A549 (cell line): ENCODE measurements at regions not wholly inside any gene's neighbourhood (a gene's known extent, or its start where the extent isn't known, plus 50 kb on each side); places are given as distances from the start of the nearest gene placed in this dataset.

Source experiments
- ATAC-seq, 2 experiments: fragments of 200-7000 bp in 1 of 2; fragments of >200 bp in 1 of 2; cut with Nextera tagmentation in 1 of 2; cut with Tn5 transposase in 1 of 2; 3 replicates each; pipeline versions ENCODE4 v1.8.0 to v1.9.1; 2018 to 2020; ENCODE audit warnings: mild to moderate bottlenecking in 1 of 2, moderate library complexity in 1 of 2
- CTCF ChIA-PET: fragments of 300-600 bp; sonication (Branson Sonifier 250); formaldehyde crosslinking; extraction: SDS; loops from one replicate; lab custom pipeline; 2021; ENCODE audit warnings: antibody characterized with exemption, inconsistent platforms; lab: Yijun Ruan, JAX
- POLR2A ChIA-PET: fragments of 350-600 bp; formaldehyde crosslinking; extraction: SDS; loops from one replicate; lab custom pipeline; 2021; ENCODE audit warnings: antibody characterized with exemption, inconsistent platforms; lab: Yijun Ruan, JAX
- DNase-seq, 2 experiments: peaks; one replicate each; pipeline versions ENCODE4 v3.0.0 to v3.0.0-alpha.2; 2011 to 2016; ENCODE audit warnings: low read depth in 1 of 2, low spot score in 1 of 2
- FAIRE-seq: peaks from 2 replicates; lab custom pipeline; 2011; peaks lifted over from hg19 to GRCh38; lab: Jason Lieb, UNC
- H3K27ac ChIP-seq, 2 experiments: fragments of >200 bp; sonication (Bioruptor Twin); formaldehyde crosslinking; 3 replicates each; pipeline ENCODE4 v1.5.1; 2016 to 2017
- H3K4me1 ChIP-seq: fragments of >200 bp; sonication (Bioruptor Twin); formaldehyde crosslinking; 3 replicates; pipeline ENCODE4 v1.6.1; 2016
- H3K4me2 ChIP-seq: fragments of >200 bp; sonication (Bioruptor Twin); formaldehyde crosslinking; 3 replicates; pipeline ENCODE4 v1.6.1; 2016
- H3K4me3 ChIP-seq: fragments of >200 bp; sonication (Bioruptor Twin); formaldehyde crosslinking; 3 replicates; pipeline ENCODE4 v1.5.1; 2016
- H3K9me3 ChIP-seq: fragments of >200 bp; sonication (Bioruptor Twin); formaldehyde crosslinking; 3 replicates; pipeline ENCODE4 v1.6.1; 2016
- CBX8 ChIP-seq: fragments of 200-600 bp; sonication (generic); IDR thresholded peaks from 2 replicates; pipeline ENCODE4 v1.6.1; 2016
- CEBPB ChIP-seq, 2 experiments: fragments of >200 bp in 1 of 2; sonication (Bioruptor Twin) in 1 of 2; formaldehyde crosslinking in 1 of 2; IDR thresholded peaks; 2 replicates each; pipeline ENCODE4 v1.6.1; 2012 to 2016
- CHD2 ChIP-seq: fragments of 150-350 bp; IDR thresholded peaks from 2 replicates; pipeline ENCODE4 v1.6.1; 2014; ENCODE audit warnings: low read length; ENCODE audit not compliant: partially characterized antibody
- E2F6 ChIP-seq: IDR thresholded peaks from 2 replicates; pipeline ENCODE4 v1.6.1; 2012; ENCODE audit warnings: low read depth, borderline replicate concordance
- EHF ChIP-seq: fragments of 250-450 bp; sonication (Bioruptor Pico); IDR thresholded peaks from 2 replicates; pipeline ENCODE4 v1.5.0; 2020; ENCODE audit warnings: mild to moderate bottlenecking
- ELK1 ChIP-seq: fragments of 150-350 bp; IDR thresholded peaks from 2 replicates; pipeline ENCODE4 v1.6.1; 2014; ENCODE audit warnings: low read depth, mild to moderate bottlenecking, low read length
- FOSB ChIP-seq: fragments of 250-450 bp; sonication (Bioruptor Pico); IDR thresholded peaks from 2 replicates; pipeline ENCODE4 v1.5.0; 2020; ENCODE audit warnings: mild to moderate bottlenecking, moderate library complexity
- FOSL2 ChIP-seq, 2 experiments: fragments of 450-650 bp in 1 of 2; fragments of >200 bp in 1 of 2; sonication (Bioruptor Twin) in 1 of 2; formaldehyde crosslinking; IDR thresholded peaks; 2 replicates each; pipeline versions ENCODE4 v1.5.0 to v1.6.1; 2016 to 2020; ENCODE audit warnings: mild to moderate bottlenecking in 1 of 2, moderate library complexity in 1 of 2
- FOXS1 ChIP-seq: fragments of 250-450 bp; sonication (Bioruptor Pico); IDR thresholded peaks from 2 replicates; pipeline ENCODE4 v1.5.0; 2020; ENCODE audit warnings: mild to moderate bottlenecking, moderate library complexity
- GATA3 ChIP-seq: IDR thresholded peaks from 2 replicates; pipeline ENCODE4 v1.6.1; 2012; ENCODE audit warnings: borderline replicate concordance
- HDAC2 ChIP-seq: fragments of 200-600 bp; sonication (generic); IDR thresholded peaks from 2 replicates; pipeline ENCODE4 v1.6.1; 2016
- HOXB13 ChIP-seq: fragments of 250-450 bp; sonication (Bioruptor Pico); IDR thresholded peaks from 2 replicates; pipeline ENCODE4 v1.5.0; 2020; ENCODE audit warnings: low read depth, mild to moderate bottlenecking, moderate library complexity
- KDM5A ChIP-seq: fragments of 200-600 bp; sonication (generic); IDR thresholded peaks from 2 replicates; pipeline ENCODE4 v1.6.1; 2016; ENCODE audit warnings: antibody characterized with exemption, mild to moderate bottlenecking
- MAFK ChIP-seq: fragments of 450-650 bp; IDR thresholded peaks from 2 replicates; pipeline ENCODE4 v1.6.1; 2014; ENCODE audit not compliant: partially characterized antibody
- MAX ChIP-seq: IDR thresholded peaks from 2 replicates; pipeline ENCODE4 v1.6.1; 2012
- NPAS2 ChIP-seq: fragments of 250-450 bp; sonication (Bioruptor Pico); IDR thresholded peaks from 2 replicates; pipeline ENCODE4 v1.8.0; 2022; ENCODE audit warnings: mild to moderate bottlenecking, moderate library complexity, borderline replicate concordance
- RAD21 ChIP-seq, 2 experiments: fragments of >200 bp in 1 of 2; sonication (Bioruptor Twin) in 1 of 2; formaldehyde crosslinking in 1 of 2; IDR thresholded peaks in 1 of 2; conservative IDR thresholded peaks in 1 of 2; 2 replicates in 1 of 2; 3 replicates in 1 of 2; pipeline ENCODE4 v1.6.1; 2012 to 2018; ENCODE audit warnings: inconsistent platforms in 1 of 2
- RCOR1 ChIP-seq: fragments of 150-350 bp; IDR thresholded peaks from 2 replicates; pipeline ENCODE4 v1.6.1; 2014; ENCODE audit warnings: antibody characterized with exemption, low read length, low read depth
- TFCP2L1 ChIP-seq: fragments of 250-450 bp; sonication (Bioruptor Pico); IDR thresholded peaks from 2 replicates; pipeline ENCODE4 v1.5.0; 2021; ENCODE audit warnings: mild to moderate bottlenecking
- USF2 ChIP-seq: fragments of 450-650 bp; IDR thresholded peaks from 2 replicates; pipeline ENCODE4 v1.6.1; 2014; ENCODE audit warnings: antibody characterized with exemption
- ZNF302 ChIP-seq: fragments of 250-450 bp; sonication (Bioruptor Pico); IDR thresholded peaks from 2 replicates; pipeline ENCODE4 v1.9.0; 2021; ENCODE audit warnings: inconsistent platforms, mild to moderate bottlenecking, moderate library complexity
- ZSCAN20 ChIP-seq: fragments of 250-450 bp; sonication (Bioruptor Pico); IDR thresholded peaks from 2 replicates; pipeline ENCODE4 v1.8.0; 2022; ENCODE audit warnings: mild to moderate bottlenecking, moderate library complexity
- WGBS: methylation state at CpG from one replicate; pipeline ENCODE4 v1.1.6; 2017; ENCODE audit errors: missing lambda C conversion rate; 5-methylcytosine and 5-hydroxymethylcytosine counted together
- TF ChIP-seq, protein P1 (sequence below): fragments of >200 bp; sonication (Bioruptor Twin); formaldehyde crosslinking; IDR thresholded peaks from 3 replicates; pipeline ENCODE4 v1.5.1; 2016
- TF ChIP-seq, protein P2 (sequence below): fragments of 250-450 bp; sonication (Bioruptor Pico); IDR thresholded peaks from 2 replicates; pipeline ENCODE4 v1.5.0; 2020; ENCODE audit warnings: low read depth, mild to moderate bottlenecking, moderate library complexity
- TF ChIP-seq, protein P3 (sequence below): fragments of 250-450 bp; sonication (Bioruptor Pico); IDR thresholded peaks from 2 replicates; pipeline ENCODE4 v1.5.0; 2021; ENCODE audit warnings: mild to moderate bottlenecking, moderate library complexity, borderline replicate concordance

GRCh38 chr5:88557881-88558280 is 289.2 kb upstream of the TMEM161B start:
- no peak for DNase-seq
- Histone ChIP-seq H3K4me3 (no peak overlapping the region), H3K9me3 (no peaks in the 10 kb centered on the region), H3K27ac (no peak overlapping the region), H3K4me1 (no peaks in the 10 kb centered on the region), H3K4me2 (no peak overlapping the region)
- CTCF ChIA-PET: no interaction called here
- FAIRE-seq: no peak
- WGBS: 60% methylated on average over 3 of the region's 3 CpGs
- no peak for ATAC-seq
- TF ChIP-seq KDM5A (no peak), CBX8 (no peak), GATA3 (no peak), HOXB13 (CRISPR knock-in tag) (no peak), USF2 (no peak), FOXS1 (CRISPR knock-in tag) (no peak), MAX (no peak), CEBPB (IDR thresholded peaks at IDR 0.05) (no peak), E2F6 (no peak), EHF (no peak), FOSL2 (IDR thresholded peaks at IDR 0.05) (no peak), FOSL2 (CRISPR knock-in tag; IDR thresholded peaks at IDR 0.05) (no peak), NPAS2 (CRISPR knock-in tag) (no peak)
- TF ChIP-seq, protein P1, sequence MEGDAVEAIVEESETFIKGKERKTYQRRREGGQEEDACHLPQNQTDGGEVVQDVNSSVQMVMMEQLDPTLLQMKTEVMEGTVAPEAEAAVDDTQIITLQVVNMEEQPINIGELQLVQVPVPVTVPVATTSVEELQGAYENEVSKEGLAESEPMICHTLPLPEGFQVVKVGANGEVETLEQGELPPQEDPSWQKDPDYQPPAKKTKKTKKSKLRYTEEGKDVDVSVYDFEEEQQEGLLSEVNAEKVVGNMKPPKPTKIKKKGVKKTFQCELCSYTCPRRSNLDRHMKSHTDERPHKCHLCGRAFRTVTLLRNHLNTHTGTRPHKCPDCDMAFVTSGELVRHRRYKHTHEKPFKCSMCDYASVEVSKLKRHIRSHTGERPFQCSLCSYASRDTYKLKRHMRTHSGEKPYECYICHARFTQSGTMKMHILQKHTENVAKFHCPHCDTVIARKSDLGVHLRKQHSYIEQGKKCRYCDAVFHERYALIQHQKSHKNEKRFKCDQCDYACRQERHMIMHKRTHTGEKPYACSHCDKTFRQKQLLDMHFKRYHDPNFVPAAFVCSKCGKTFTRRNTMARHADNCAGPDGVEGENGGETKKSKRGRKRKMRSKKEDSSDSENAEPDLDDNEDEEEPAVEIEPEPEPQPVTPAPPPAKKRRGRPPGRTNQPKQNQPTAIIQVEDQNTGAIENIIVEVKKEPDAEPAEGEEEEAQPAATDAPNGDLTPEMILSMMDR: no peak
- TF ChIP-seq, protein P2, sequence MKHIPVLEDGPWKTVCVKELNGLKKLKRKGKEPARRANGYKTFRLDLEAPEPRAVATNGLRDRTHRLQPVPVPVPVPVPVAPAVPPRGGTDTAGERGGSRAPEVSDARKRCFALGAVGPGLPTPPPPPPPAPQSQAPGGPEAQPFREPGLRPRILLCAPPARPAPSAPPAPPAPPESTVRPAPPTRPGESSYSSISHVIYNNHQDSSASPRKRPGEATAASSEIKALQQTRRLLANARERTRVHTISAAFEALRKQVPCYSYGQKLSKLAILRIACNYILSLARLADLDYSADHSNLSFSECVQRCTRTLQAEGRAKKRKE: no peak
- TF ChIP-seq, protein P3, sequence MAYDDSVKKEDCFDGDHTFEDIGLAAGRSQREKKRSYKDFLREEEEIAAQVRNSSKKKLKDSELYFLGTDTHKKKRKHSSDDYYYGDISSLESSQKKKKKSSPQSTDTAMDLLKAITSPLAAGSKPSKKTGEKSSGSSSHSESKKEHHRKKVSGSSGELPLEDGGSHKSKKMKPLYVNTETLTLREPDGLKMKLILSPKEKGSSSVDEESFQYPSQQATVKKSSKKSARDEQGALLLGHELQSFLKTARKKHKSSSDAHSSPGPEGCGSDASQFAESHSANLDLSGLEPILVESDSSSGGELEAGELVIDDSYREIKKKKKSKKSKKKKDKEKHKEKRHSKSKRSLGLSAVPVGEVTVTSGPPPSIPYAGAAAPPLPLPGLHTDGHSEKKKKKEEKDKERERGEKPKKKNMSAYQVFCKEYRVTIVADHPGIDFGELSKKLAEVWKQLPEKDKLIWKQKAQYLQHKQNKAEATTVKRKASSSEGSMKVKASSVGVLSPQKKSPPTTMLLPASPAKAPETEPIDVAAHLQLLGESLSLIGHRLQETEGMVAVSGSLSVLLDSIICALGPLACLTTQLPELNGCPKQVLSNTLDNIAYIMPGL: no peak
- POLR2A ChIA-PET: no interaction called here

DNA sequence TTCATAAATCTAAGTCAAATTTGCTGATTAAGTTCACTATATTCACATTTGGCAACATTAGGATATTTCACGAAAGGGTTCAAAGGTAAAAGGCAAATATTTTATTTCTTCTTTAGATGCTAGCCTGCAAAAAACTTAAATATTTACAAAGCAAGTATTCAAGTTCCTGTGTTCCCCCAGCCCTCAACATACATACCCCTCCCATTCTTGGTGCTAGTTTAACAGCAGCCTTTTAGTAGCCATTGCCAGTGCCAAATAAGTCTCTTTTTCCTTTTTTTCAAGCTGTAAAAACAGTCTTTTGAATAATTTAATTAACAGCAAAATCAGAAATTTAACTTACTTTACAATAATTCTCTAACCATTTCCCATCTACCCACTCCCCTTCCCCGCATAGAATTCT is 288.5 kb upstream of the TMEM161B start:
- WGBS: 26% methylated on average over 2 of the region's 2 CpGs
- H3K9me3 ChIP-seq: no peaks in the 10 kb centered on the region
- H3K27ac ChIP-seq: no peak overlapping the region
- H3K4me2 ChIP-seq: no peak overlapping the region
- ATAC-seq (no peak), DNase-seq (no peak), FAIRE-seq (no peak)
- POLR2A ChIA-PET: no interaction called here
- CTCF ChIA-PET: no interaction called here
- TF ChIP-seq ELK1 (no peak), CBX8 (no peak), TFCP2L1 (CRISPR knock-in tag) (no peak), RCOR1 (no peak), HDAC2 (no peak), FOXS1 (CRISPR knock-in tag) (no peak), ZSCAN20 (no peak), MAFK (no peak), CHD2 (no peak), ZNF302 (CRISPR knock-in tag) (no peak), MAX (no peak), RAD21 (conservative IDR thresholded peaks at IDR 0.05 in 1 of 2, IDR thresholded peaks at IDR 0.05 in 1 of 2) (no peak), EHF (no peak), FOSL2 (IDR thresholded peaks at IDR 0.05) (no peak), FOSL2 (CRISPR knock-in tag; IDR thresholded peaks at IDR 0.05) (no peak), FOSB (CRISPR knock-in tag) (no peak)
- H3K4me1 ChIP-seq: no peaks in the 10 kb centered on the region
- H3K4me3 ChIP-seq: no peak overlapping the region
